HG03280 (cell line): ENCODE measurements at regions not wholly inside any gene's neighbourhood (a gene's known extent, or its start where the extent isn't known, plus 50 kb on each side); places are given as distances from the start of the nearest gene placed in this dataset.
"Not testable (repeated sequence)": the region's sequence is repeated elsewhere in the genome, so short reads cannot be mapped to it uniquely, and the experiment has no call there.

Source experiments
- ATAC-seq: cut with Tn5 transposase; IDR thresholded peaks from one replicate; pipeline ENCODE4 v1.9.1; 2021; ENCODE audit warnings: mild to moderate bottlenecking, moderate library complexity; ENCODE audit not compliant: unreplicated experiment

DNA sequence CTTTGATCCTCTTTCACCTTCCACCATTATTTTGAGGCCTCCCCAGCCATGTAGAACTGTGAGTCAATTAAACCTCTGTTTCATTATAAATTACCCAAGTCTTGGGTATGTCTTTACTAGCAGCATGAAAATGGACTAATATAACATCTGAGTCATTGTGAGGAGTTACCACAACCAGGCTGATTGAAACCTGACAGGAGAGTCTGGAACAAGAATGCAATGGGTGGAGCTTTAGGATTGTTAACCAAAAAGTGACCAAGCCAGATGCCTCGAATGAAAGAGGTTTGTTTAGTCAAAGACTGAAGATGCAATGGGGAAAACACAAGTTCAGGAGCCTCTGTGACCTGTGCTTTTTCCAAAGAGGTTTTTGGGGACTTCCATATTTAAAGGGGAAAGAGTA lies 659.0 kb downstream of the SLITRK6 start:
- no peak for ATAC-seq

- no peak for ATAC-seq
Observed at GRCh38 chr13:85137516-85137915, 661.7 kb downstream of the SLITRK6 start.

GRCh38 chr13:85132986-85133385 lies 666.2 kb downstream of the SLITRK6 start:
- ATAC-seq: no peak

DNA sequence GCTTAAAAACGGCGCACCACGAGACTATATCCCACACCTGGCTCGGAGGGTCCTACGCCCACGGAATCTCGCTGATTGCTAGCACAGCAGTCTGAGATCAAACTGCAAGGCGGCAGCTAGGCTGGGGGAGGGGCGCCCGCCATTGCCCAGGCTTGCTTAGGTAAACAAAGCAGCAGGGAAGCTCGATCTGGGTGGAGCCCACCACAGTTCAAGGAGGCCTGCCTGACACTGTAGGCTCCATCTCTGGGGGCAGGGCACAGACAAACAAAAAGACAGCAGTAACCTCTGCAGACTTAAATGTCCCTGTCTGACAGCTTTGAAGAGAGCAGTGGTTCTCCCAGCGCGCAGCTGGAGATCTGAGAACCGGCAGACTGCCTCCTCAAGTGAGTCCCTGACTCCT lies 675.7 kb downstream of the SLITRK6 start:
- ATAC-seq: not testable (repeated sequence)

- ATAC-seq: no peak
Observed at GRCh38 chr13:85108356-85108755, 690.9 kb downstream of the SLITRK6 start.

DNA sequence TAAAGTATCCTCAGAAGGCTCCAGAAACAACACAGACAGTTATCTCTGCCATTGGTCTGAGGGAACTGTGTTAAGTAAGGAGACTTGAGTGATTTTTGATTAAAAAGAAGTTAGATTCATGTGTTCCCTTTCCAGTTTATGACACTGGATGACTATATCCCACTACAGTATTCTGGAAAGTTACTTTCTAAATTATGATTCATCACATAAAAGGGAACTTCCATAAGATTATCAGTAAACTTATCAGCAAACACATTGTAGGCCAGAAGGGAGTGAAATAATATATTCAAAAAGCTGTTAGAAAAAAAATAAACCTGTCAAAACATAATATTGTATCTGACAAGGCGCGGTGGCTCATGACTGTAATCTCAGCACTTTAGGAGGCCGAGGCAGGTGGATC lies 700.0 kb downstream of the SLITRK6 start:
- ATAC-seq: no peak

GRCh38 chr13:85095418-85096272 lies 703.6 kb downstream of the SLITRK6 start:
- no peak for ATAC-seq

GRCh38 chr13:85093808-85094207 lies 705.4 kb downstream of the SLITRK6 start:
- ATAC-seq: no peak

DNA sequence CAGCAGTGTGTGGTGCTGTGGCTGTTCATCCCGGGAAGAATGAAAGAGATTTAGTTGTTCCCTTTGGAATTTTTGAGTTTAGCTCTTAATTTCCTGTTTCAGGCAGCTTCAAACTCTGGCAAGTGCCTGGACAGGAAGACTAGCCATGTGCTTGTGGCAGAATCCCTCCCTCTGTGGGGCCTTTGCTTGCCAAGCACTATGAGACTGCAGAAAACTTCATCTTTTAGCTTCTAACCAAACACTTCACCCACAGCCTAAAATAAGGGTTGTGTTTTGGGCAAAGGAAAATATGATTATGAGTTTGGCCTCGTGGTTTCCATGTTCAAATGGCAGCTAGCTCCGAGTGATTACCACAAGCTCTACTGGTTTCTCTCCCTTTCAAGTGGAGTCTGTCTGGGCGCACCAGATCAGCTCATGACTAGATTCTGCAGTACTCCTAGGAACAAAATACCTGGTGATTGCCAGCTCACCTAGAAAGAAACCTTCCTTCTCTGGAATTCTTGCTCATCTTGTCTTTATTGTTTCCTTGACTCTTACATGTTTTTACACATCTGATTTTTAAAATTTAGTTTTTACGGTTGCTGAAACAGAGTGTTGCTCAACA lies 707.5 kb downstream of the SLITRK6 start:
- ATAC-seq: no peak

DNA sequence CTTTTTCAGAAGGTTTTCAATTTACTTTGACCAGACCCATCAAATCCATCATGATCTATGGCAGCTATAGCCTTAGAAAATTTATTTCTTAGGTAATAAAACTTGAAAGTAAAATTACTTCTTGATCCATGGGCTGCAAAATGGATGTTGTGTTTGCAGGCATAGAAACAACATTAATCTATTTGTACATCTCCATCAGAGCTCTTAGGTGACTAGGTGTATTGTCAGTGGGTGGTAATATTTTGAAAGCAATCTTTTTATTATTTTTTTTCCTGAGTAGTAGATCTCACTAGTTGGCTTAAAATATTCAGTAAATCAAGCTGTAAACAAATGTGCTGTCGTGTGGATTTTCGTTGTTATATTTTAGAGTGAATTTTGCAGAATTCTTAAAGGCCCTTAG lies 710.0 kb downstream of the SLITRK6 start:
- no peak for ATAC-seq

GRCh38 chr13:85080691-85081090 lies 718.5 kb downstream of the SLITRK6 start:
- ATAC-seq: no peak

DNA sequence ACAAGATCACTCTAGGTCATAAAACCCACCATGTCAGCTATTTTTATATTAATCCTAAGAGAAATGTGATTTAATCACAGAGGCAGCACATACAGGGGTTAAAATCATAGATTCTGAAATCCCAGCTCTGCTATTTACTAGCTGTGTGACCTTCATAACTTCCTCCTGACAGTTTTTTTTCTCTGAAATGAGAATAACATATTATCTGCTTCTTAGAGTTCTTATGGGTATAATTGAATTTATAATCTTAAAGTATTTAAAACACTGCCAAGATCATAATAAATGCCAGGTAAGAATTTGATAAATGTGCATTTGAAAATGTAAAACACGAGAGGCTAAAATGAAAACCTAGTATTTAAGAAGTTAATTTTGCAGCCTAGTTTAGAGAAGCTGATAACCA lies 722.9 kb downstream of the SLITRK6 start:
- ATAC-seq: no peak

GRCh38 chr13:85074543-85075313 lies 724.5 kb downstream of the SLITRK6 start:
- ATAC-seq: no peak

GRCh38 chr13:85068231-85068630 lies 731.0 kb downstream of the SLITRK6 start:
- no peak for ATAC-seq

DNA sequence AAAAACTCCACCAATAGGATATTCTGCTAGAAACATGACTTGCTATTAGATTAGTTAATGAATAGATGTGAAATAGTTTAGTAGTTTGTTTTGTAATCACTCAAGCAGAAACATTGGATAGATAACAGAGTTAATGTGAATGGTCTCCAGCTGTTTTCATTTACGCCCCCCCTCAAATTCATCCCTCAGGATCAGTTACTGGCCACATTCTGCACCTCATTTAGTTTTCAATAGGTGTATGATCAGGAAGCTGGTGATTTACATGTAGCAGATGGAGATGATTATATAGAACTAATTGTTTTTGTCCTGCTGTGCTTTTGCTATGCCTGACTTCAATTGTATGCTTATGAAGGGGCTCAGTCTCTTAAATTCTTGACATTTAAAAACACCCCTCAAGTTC lies 759.0 kb downstream of the SLITRK6 start:
- ATAC-seq: no peak

GRCh38 chr13:85031771-85032170 lies 767.4 kb downstream of the SLITRK6 start:
- ATAC-seq: no peak

GRCh38 chr13:85028035-85028434 lies 771.2 kb downstream of the SLITRK6 start:
- no peak for ATAC-seq

GRCh38 chr13:85019121-85019520 lies 780.1 kb downstream of the SLITRK6 start:
- ATAC-seq: no peak

DNA sequence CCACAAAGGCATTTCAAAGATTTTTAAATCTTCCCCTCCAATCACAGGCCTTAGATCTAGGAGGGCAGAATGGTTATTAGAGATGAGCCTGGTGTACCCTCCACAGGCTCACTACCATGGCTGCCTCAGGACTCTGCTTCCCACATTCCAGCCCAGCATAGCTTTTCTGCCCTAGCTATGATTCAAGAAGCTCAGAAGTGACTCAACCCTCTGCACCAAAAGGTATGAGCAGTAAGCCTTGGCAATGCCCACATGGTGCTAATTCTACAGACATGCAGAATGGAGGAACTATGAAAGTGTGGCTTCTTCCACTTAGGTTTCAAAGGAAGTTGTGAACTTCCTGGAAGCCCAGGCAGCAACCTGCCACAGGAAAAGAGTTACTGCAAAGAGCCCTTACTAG lies 786.2 kb downstream of the SLITRK6 start:
- no peak for ATAC-seq

DNA sequence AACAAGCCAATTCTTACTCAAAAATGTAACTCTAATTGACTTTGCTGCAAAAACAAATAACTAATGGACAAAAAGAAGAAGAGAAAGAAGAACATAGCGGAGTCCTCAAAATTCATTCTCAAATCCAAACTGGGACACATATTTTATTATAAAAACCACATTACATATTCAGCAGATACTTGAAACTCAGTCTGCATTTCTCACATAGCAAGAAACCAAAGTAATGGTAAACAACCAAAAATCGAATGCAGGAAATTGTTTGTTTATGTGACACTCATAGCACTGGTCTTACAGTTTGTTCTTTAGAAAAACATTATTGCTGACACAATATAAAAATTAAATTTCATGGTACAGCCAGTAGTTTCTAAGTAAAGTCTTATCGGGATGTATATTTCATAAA lies 789.8 kb downstream of the SLITRK6 start:
- ATAC-seq: no peak

DNA sequence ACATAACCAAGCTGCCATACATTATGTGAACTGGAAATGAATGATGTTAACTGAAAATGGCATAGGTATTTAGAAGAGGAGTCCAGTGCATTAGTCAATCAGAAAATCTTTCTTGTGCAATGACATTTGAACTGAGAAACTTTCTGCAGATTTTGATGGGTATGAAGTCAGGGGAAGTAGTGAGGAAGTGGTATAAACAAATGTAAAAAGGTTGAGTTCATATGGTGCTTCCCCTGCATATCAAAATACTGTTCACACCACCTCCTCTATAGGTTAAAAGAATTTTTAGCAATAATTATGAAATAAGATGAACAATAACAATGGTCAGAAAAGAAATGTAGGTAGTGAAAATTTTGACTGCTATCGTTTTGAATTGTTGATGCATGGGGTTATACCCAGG lies 800.0 kb downstream of the SLITRK6 start:
- ATAC-seq: no peak

GRCh38 chr13:84998681-84999080 lies 800.5 kb downstream of the SLITRK6 start:
- ATAC-seq: no peak
